Ovary (tissue), 3 donors: ENCODE measurements at regions not wholly inside any gene's neighbourhood (a gene's known extent, or its start where the extent isn't known, plus 50 kb on each side); places are given as distances from the start of the nearest gene placed in this dataset.

Experiments used
- CTCF ChIP-seq, 3 donors: fragments of 450-650 bp in 2 of 3; fragments of 200-600 bp in 1 of 3; IDR thresholded peaks; one replicate each; pipeline versions ENCODE4 v1.5.1 to v1.8.0; 2016 to 2022; ENCODE audit warnings: antibody characterized with exemption in 3 of 3, mild to moderate bottlenecking in 1 of 3
- EP300 ChIP-seq: sonication (generic); formaldehyde crosslinking; IDR thresholded peaks from one replicate; pipeline ENCODE4 v1.6.1; 2017; ENCODE audit warnings: antibody characterized with exemption
- POLR2A ChIP-seq: fragments of 450-650 bp; IDR thresholded peaks from one replicate; pipeline ENCODE4 v1.6.1; 2017; ENCODE audit warnings: antibody characterized with exemption, mild to moderate bottlenecking, moderate library complexity
- donor health status: DM: no; HTN: no; CAD: no.

DNA sequence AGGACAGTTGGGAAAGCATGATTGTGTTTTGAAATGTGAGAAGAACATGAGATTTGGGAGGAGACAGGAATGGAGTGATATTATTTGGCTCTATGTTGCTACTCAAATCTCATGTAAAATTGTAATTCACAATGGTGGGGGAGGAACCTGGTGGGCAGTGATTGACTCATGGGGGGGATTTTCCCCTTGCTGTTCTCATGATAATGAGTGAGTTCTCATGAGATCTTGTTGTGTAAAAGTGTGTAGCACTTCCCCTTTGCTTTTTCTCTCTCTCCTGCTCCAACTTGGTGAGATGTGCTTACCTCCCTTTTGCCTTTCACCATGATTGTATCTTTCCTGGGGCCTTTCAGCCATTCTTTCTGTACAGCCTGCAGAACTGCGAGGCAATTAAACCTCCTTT is 1261.0 kb upstream of the ATXN8OS start:
- no peak for TF ChIP-seq POLR2A
- no peak for TF ChIP-seq CTCF (IDR thresholded peaks at IDR 0.05)
- no peak for TF ChIP-seq EP300
